NB4 (cell line): ENCODE measurements at regions not wholly inside any gene's neighbourhood (a gene's known extent, or its start where the extent isn't known, plus 50 kb on each side); places are given as distances from the start of the nearest gene placed in this dataset.

ENCODE experiments used
- DNase-seq: peaks from one replicate; pipeline ENCODE4 v3.0.0; 2010; ENCODE audit warnings: low read depth
- H3K4me3 ChIP-seq: one replicate; pipeline ENCODE4 v1.5.1; 2011; ENCODE audit warnings: mild to moderate bottlenecking, low read depth, low read length, moderate library complexity
- CTCF ChIP-seq: IDR thresholded peaks from one replicate; pipeline ENCODE4 v1.5.1; 2012; ENCODE audit warnings: low read depth, low read length
- MAX ChIP-seq: IDR thresholded peaks from 2 replicates; pipeline ENCODE4 v1.6.1; 2011; ENCODE audit warnings: low read depth, low read length
- MYC ChIP-seq: IDR thresholded peaks from 2 replicates; pipeline ENCODE4 v1.6.1; 2011; ENCODE audit warnings: low read depth, low read length
- POLR2A ChIP-seq: IDR thresholded peaks from 2 replicates; pipeline ENCODE4 v1.6.1; 2011; ENCODE audit warnings: mild to moderate bottlenecking; ENCODE audit not compliant: insufficient read length; ENCODE audit errors: extremely low read depth

- H3K4me3 ChIP-seq, result no peak overlapping the region
- DNase-seq, result no peak
- TF ChIP-seq POLR2A (no peak), CTCF (no peak)
These were observed 209.4 kb upstream of the ZFP42 start for GRCh38 chr4:187786190-187786589.

GRCh38 chr4:187789078-187789477, 206.5 kb upstream of the ZFP42 start:
- no peak for DNase-seq
- no peak for TF ChIP-seq POLR2A
- no peak for TF ChIP-seq MYC
- TF ChIP-seq CTCF, result no peak
- no peak for TF ChIP-seq MAX
- no peak overlapping the region for H3K4me3 ChIP-seq

- TF ChIP-seq MYC, result no peak
- no peak for DNase-seq
- no peak overlapping the region for H3K4me3 ChIP-seq
These were observed 199.8 kb upstream of the ZFP42 start for GRCh38 chr4:187795737-187796136.

- H3K4me3 ChIP-seq, result no peak overlapping the region
- no peak for TF ChIP-seq MYC
- no peak for TF ChIP-seq MAX
- no peak for TF ChIP-seq POLR2A
- TF ChIP-seq CTCF, result no peak
- DNase-seq, result no peak
These were observed 197.2 kb upstream of the ZFP42 start for GRCh38 chr4:187798385-187798784.

GRCh38 chr4:187799735-187800134, 195.8 kb upstream of the ZFP42 start:
- TF ChIP-seq MYC (no peak), MAX (no peak), CTCF (no peak), POLR2A (no peak)

GRCh38 chr4:187811591-187811990, 184.0 kb upstream of the ZFP42 start:
- DNase-seq, result no peak
- H3K4me3 ChIP-seq, result no peak overlapping the region
- TF ChIP-seq POLR2A (no peak), CTCF (no peak), MAX (no peak), MYC (no peak)

More at GRCh38 chr4:187799735-187800134, 195.8 kb upstream of the ZFP42 start:
- no peak for DNase-seq
- no peak overlapping the region for H3K4me3 ChIP-seq
